C4-2B (cell line): ENCODE measurements at regions not wholly inside any gene's neighbourhood (a gene's known extent, or its start where the extent isn't known, plus 50 kb on each side); places are given as distances from the start of the nearest gene placed in this dataset.

Source experiments
- CTCF ChIP-seq: fragments of 450-650 bp; conservative IDR thresholded peaks from 2 replicates; pipeline ENCODE4 v1.5.1; 2017; ENCODE audit warnings: mild to moderate bottlenecking
- ZFX ChIP-seq: fragments of 450-650 bp; IDR thresholded peaks from 2 replicates; pipeline ENCODE4 v1.6.1; 2017

DNA sequence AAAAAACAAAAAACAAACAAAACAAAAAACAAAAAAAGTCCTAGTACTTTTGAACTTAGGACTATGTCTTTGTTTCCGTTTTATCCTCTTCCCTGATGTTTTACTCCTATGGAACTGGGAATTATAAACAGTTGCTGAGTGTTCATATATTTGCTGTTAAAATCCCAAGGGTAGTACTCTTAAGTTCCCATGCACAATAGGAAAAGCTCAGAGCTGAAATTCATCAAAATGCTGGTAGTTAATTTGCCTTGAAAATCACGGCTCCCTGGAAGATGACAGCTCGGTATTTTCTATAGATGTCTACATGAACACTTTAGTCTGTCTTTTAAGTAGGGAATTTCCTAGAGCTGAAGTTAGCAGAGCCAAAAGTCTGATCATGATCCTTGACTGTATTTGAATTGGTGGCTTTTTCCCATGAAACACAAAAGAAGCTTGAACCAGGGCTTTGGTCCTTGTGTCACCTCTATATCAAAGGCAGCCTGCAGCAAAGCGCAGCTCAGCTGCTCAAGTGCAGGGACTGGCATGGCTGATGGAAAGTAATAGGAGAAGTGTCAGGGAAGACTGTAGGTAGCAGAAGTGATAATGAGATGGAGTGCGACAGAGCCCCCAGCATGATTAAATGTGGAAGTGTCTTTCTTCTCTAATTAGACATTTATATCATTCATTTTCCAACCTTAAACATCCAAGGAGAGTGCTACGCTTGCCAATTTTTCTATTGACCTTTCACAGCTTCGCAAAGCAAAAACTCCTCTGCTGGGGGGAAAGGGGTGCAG is 310.9 kb downstream of the TRIM36 start:
- TF ChIP-seq CTCF (no peak), ZFX (no peak)
